ENCODE measurements at regions not wholly inside any gene's neighbourhood (a gene's known extent, or its start where the extent isn't known, plus 50 kb on each side); places are given as distances from the start of the nearest gene placed in this dataset.

- DNase-seq (ENCODE audit: low read depth): peak; percentile 32
Measured at GRCh38 chr6:209432-210103, 82.7 kb upstream of the DUSP22 start.

- DNase-seq (ENCODE audit: low read depth): no peak
Measured at GRCh38 chr6:210104-210456, 82.2 kb upstream of the DUSP22 start.

- DNase-seq (ENCODE audit: low read depth): no peak
Measured at GRCh38 chr6:210778-211374, 81.4 kb upstream of the DUSP22 start.

- no peak for DNase-seq (ENCODE audit: low read depth)
Measured at GRCh38 chr6:211871-212497, 80.3 kb upstream of the DUSP22 start.

GRCh38 chr6:213284-213683, 79.0 kb upstream of the DUSP22 start:
- DNase-seq (ENCODE audit: low read depth): no peak

- DNase-seq (ENCODE audit: low read depth): no peak
Measured at GRCh38 chr6:214428-214827, 77.9 kb upstream of the DUSP22 start.

GRCh38 chr6:215335-216034, 76.8 kb upstream of the DUSP22 start:
- DNase-seq (ENCODE audit: low read depth): peak; percentile 40

GRCh38 chr6:217048-217659, 75.1 kb upstream of the DUSP22 start:
- DNase-seq (ENCODE audit: low read depth): no peak

- no peak for DNase-seq (ENCODE audit: low read depth)
Measured at GRCh38 chr6:218153-219018, 73.9 kb upstream of the DUSP22 start.

- DNase-seq (ENCODE audit: low read depth): no peak
Measured at GRCh38 chr6:219019-219570, 73.2 kb upstream of the DUSP22 start.

GRCh38 chr6:219641-220198, 72.6 kb upstream of the DUSP22 start:
- no peak for DNase-seq (ENCODE audit: low read depth)

GRCh38 chr6:220312-220711, 72.0 kb upstream of the DUSP22 start:
- no peak for DNase-seq (ENCODE audit: low read depth)

GRCh38 chr6:220721-221475, 71.4 kb upstream of the DUSP22 start:
- DNase-seq (ENCODE audit: low read depth): no peak

GRCh38 chr6:221531-222349, 70.5 kb upstream of the DUSP22 start:
- DNase-seq (ENCODE audit: low read depth): no peak

GRCh38 chr6:222468-222867, 69.8 kb upstream of the DUSP22 start:
- no peak for DNase-seq (ENCODE audit: low read depth)

- DNase-seq (ENCODE audit: low read depth): no peak
Measured at GRCh38 chr6:223136-223535, 69.2 kb upstream of the DUSP22 start.

- DNase-seq (ENCODE audit: low read depth): no peak
Measured at GRCh38 chr6:223763-224162, 68.5 kb upstream of the DUSP22 start.

- DNase-seq (ENCODE audit: low read depth): no peak
Measured at GRCh38 chr6:224350-224749, 67.9 kb upstream of the DUSP22 start.

GRCh38 chr6:225121-225721, 67.1 kb upstream of the DUSP22 start:
- peak; percentile 56 for DNase-seq (ENCODE audit: low read depth)
